Spinal cord (tissue), 9 donors: ENCODE measurements at regions not wholly inside any gene's neighbourhood (a gene's known extent, or its start where the extent isn't known, plus 50 kb on each side); places are given as distances from the start of the nearest gene placed in this dataset.
"Not testable (repeated sequence)": the region's sequence is repeated elsewhere in the genome, so short reads cannot be mapped to it uniquely, and the experiment has no call there.

Experiments
- DNase-seq, 6 donors: peaks; one replicate each; pipeline versions ENCODE4 v3.0.0 to v3.0.0-alpha.2; 2013 to 2015; ENCODE audit warnings: low spot score in 6 of 6, low read depth in 4 of 6
- H3K27ac ChIP-seq: one replicate; pipeline ENCODE4 v1.5.1; 2013; ENCODE audit warnings: low read depth, low read length, control low read depth
- H3K27me3 ChIP-seq: one replicate; pipeline ENCODE4 v1.6.1; 2013; ENCODE audit warnings: low read length; ENCODE audit not compliant: control insufficient read depth, insufficient read depth
- H3K36me3 ChIP-seq: one replicate; pipeline ENCODE4 v1.6.1; 2013; ENCODE audit warnings: low read length; ENCODE audit not compliant: control insufficient read depth, insufficient read depth
- H3K4me1 ChIP-seq: one replicate; pipeline ENCODE4 v1.6.1; 2013; ENCODE audit warnings: low read length; ENCODE audit not compliant: control insufficient read depth, insufficient read depth
- H3K4me3 ChIP-seq: one replicate; pipeline ENCODE4 v1.5.1; 2013; ENCODE audit warnings: low read depth, low read length, control low read depth
- H3K9me3 ChIP-seq: one replicate; pipeline ENCODE4 v1.6.1; 2013; ENCODE audit warnings: low read length; ENCODE audit not compliant: control insufficient read depth, insufficient read depth
- WGBS: methylation state at CpG from one replicate; pipeline ENCODE4 v1.1.5; 2013; ENCODE audit warnings: missing lambda C conversion rate; ENCODE audit not compliant: insufficient coverage; 5-methylcytosine and 5-hydroxymethylcytosine counted together
- donor health status: healthy.

- Histone ChIP-seq H3K4me1 (no peaks in the 10 kb centered on the region), H3K4me3 (no peak overlapping the region), H3K27ac (no peak overlapping the region), H3K9me3 (no peaks in the 10 kb centered on the region), H3K27me3 (no peaks in the 10 kb centered on the region), H3K36me3 (no peaks in the 10 kb centered on the region)
- no peak for DNase-seq
- WGBS = 72% methylated on average over 3 of the region's 6 CpGs
These were observed 59.7 kb upstream of the RBFOX2 start for GRCh38 chr22:36088292-36088691.

GRCh38 chr22:36087784-36088183 lies 59.2 kb upstream of the RBFOX2 start:
- Histone ChIP-seq H3K4me1 (no peaks in the 10 kb centered on the region), H3K27ac (no peak overlapping the region), H3K27me3 (no peaks in the 10 kb centered on the region), H3K36me3 (no peaks in the 10 kb centered on the region), H3K9me3 (no peaks in the 10 kb centered on the region), H3K4me3 (no peak overlapping the region)
- no peak for DNase-seq
- 100% methylated on average over 2 of the region's 5 CpGs for WGBS

DNA sequence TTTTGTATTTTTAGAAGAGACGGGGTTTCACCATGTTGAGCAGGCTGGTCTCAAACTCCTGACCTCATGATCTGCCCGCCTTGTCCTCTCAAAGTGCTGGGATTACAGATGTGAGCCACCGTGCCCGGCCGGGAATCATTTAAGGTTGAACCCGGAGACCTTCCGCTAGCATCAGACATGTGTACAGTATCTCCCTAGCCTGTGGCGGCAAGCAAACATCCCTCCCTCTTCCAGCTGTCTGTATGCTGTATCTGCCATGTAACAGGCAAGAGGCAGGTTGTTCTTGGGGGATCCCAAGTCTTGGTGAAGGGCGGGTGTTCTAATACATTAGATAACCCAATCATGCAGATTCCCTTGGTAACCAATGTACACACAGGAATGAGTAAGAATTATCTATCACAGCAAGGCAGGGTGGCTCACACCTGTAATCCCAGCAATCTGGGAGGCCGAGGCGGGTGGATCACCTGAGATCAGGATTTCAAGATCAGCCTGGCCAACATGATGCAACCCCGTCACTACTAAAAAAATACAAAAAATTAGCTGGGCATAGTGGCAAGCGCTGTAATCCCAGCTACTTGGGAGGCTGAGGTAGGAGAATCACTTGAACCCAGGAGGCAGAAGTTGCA lies 58.1 kb upstream of the RBFOX2 start:
- no peaks in the 10 kb centered on the region for H3K27me3 ChIP-seq
- whole genome bisulfite sequencing = 99% methylated on average over 8 of the region's 13 CpGs
- H3K4me1 ChIP-seq = no peaks in the 10 kb centered on the region
- no peaks in the 10 kb centered on the region for H3K36me3 ChIP-seq
- no peak for DNase-seq
- H3K9me3 ChIP-seq = no peaks in the 10 kb centered on the region
- H3K27ac ChIP-seq = no peak overlapping the region
- no peak overlapping the region for H3K4me3 ChIP-seq

DNA sequence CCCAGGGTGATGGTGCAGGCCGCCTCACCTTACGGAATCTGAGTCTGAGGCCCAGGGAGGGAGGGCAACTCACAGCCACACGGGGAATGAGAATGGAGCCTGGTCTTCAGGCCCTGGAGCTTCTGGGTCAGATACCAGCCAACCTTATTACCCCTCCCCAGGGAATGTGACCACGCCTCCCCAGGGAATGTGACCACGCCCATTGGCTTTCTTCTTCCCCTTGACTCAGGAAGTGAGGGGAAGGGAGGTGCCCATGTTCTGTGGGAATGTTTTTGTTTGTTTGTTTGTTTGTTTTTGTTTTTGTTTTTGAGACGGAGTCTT lies 57.5 kb upstream of the RBFOX2 start:
- Histone ChIP-seq H3K27me3 (no peaks in the 10 kb centered on the region), H3K4me3 (no peak overlapping the region), H3K36me3 (no peaks in the 10 kb centered on the region), H3K9me3 (no peaks in the 10 kb centered on the region), H3K4me1 (no peaks in the 10 kb centered on the region), H3K27ac (no peak overlapping the region)
- WGBS = 100% methylated on average over 2 of the region's 6 CpGs
- DNase-seq = no peak

- no peak overlapping the region for H3K4me3 ChIP-seq
- H3K4me1 ChIP-seq = no peaks in the 10 kb centered on the region
- 95% methylated on average over 11 of the region's 15 CpGs for WGBS
- H3K27ac ChIP-seq = no peak overlapping the region
- H3K27me3 ChIP-seq = no peaks in the 10 kb centered on the region
- H3K9me3 ChIP-seq = no peaks in the 10 kb centered on the region
- no peak for DNase-seq
- no peaks in the 10 kb centered on the region for H3K36me3 ChIP-seq
These were observed 57.0 kb upstream of the RBFOX2 start for GRCh38 chr22:36085476-36086169.

GRCh38 chr22:36084717-36085116 lies 56.1 kb upstream of the RBFOX2 start:
- H3K27ac ChIP-seq = no peak overlapping the region
- DNase-seq = no peak
- H3K9me3 ChIP-seq = no peaks in the 10 kb centered on the region
- H3K4me3 ChIP-seq = no peak overlapping the region
- H3K4me1 ChIP-seq = no peaks in the 10 kb centered on the region
- no CpG with 5 or more reads among the region's 5 CpGs for WGBS
- H3K27me3 ChIP-seq = no peaks in the 10 kb centered on the region
- H3K36me3 ChIP-seq = no peaks in the 10 kb centered on the region

DNA sequence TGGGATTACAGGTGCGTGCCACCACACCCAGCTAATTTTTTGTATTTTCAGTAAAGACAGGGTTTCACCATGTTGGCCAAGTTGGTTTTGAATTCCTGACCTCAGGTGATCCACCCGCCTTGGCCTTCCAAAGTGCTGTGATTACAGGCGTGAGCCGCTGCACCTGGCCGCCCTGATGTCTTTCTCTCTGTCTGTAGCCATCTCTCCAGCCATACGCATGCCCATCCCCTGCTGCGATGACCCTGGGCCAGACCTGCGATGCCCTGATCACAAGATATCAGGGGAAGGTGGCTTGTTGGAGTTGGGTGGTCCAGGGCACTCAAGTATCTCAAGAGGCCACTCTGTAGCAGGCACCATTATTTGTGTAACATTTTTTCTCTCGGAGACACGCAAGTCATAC lies 54.4 kb upstream of the RBFOX2 start:
- 94% methylated on average over 4 of the region's 10 CpGs for WGBS
- no peaks in the 10 kb centered on the region for H3K27me3 ChIP-seq
- H3K9me3 ChIP-seq = no peaks in the 10 kb centered on the region
- no peak overlapping the region for H3K27ac ChIP-seq
- no peaks in the 10 kb centered on the region for H3K4me1 ChIP-seq
- no peak for DNase-seq
- no peak overlapping the region for H3K4me3 ChIP-seq
- H3K36me3 ChIP-seq = no peaks in the 10 kb centered on the region

GRCh38 chr22:36081023-36081431 lies 52.4 kb upstream of the RBFOX2 start:
- Histone ChIP-seq H3K4me1 (no peaks in the 10 kb centered on the region), H3K9me3 (no peaks in the 10 kb centered on the region), H3K27me3 (no peaks in the 10 kb centered on the region), H3K27ac (no peak overlapping the region), H3K4me3 (no peak overlapping the region), H3K36me3 (no peaks in the 10 kb centered on the region)
- peak in 1 of 6 donors; percentile 4 for DNase-seq
- 86% methylated on average over 6 of the region's 6 CpGs for WGBS

GRCh38 chr22:36080281-36080680 lies 51.7 kb upstream of the RBFOX2 start:
- H3K4me1 ChIP-seq, H3K36me3 ChIP-seq, H3K9me3 ChIP-seq, DNase-seq, H3K27ac ChIP-seq, H3K4me3 ChIP-seq, H3K27me3 ChIP-seq: not testable (repeated sequence)

DNA sequence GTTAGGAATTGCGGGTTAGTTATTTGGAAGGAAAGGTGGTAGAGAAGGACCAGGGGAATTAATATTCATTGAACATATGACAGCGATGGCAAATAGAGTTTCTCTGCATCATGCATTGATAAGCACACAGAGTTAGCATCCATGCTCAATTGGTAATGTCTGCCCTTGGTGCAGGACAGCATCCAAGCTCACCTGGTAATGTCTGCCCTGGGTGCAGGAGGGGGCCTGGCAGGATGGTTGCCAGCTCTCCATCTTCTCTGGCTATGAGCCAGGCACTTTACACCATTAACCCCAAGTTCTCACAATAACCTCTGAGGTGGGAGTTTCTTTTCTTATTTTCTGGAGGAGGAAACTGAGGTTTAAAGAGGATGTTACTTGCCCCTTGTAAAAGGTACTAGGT lies 50.4 kb upstream of the RBFOX2 start:
- H3K27ac ChIP-seq = no peak overlapping the region
- no peaks in the 10 kb centered on the region for H3K9me3 ChIP-seq
- H3K4me3 ChIP-seq = no peak overlapping the region
- H3K27me3 ChIP-seq = no peaks in the 10 kb centered on the region
- no peaks in the 10 kb centered on the region for H3K4me1 ChIP-seq
- no peaks in the 10 kb centered on the region for H3K36me3 ChIP-seq
- 100% methylated on average over 1 of the region's 2 CpGs for WGBS
- no peak for DNase-seq
